SK-N-SH (cell line): ENCODE measurements at regions not wholly inside any gene's neighbourhood (a gene's known extent, or its start where the extent isn't known, plus 50 kb on each side); places are given as distances from the start of the nearest gene placed in this dataset.

Experiments
- CTCF ChIA-PET: fragments of 300-600, 350-600 bp; formaldehyde crosslinking; extraction: SDS; loops from one replicate; lab custom pipeline; 2021; lab: Yijun Ruan, JAX
- POLR2A ChIA-PET: fragments of 350-600 bp; sonication (Branson Sonifier 250); formaldehyde crosslinking; extraction: SDS; loops from one replicate; lab custom pipeline; 2020; ENCODE audit warnings: antibody characterized with exemption, inconsistent platforms; lab: Yijun Ruan, JAX
- DNase-seq: peaks from one replicate; pipeline ENCODE4 v3.0.0; 2012
- H2AFZ ChIP-seq: fragments of 200-600 bp; sonication (generic); 2 replicates; pipeline ENCODE4 v1.8.1; 2016; ENCODE audit warnings: antibody characterized with exemption, mild to moderate bottlenecking, low read depth
- H3F3A ChIP-seq: fragments of 200-600 bp; sonication (generic); replicated peaks from 2 replicates; pipeline ENCODE3; 2016; ENCODE audit warnings: antibody characterized with exemption, mild to moderate bottlenecking; ENCODE audit not compliant: insufficient read depth
- H3K27ac ChIP-seq, 2 experiments: fragments of 200-500 bp in 1 of 2; fragments of 200-600 bp in 1 of 2; sonication (Bioruptor generic) in 1 of 2; sonication (generic), shearing (Covaris generic) in 1 of 2; 2 replicates each; pipeline versions ENCODE4 v1.5.1 to v1.6.1; 2014 to 2016; ENCODE audit warnings: low read depth in 2 of 2, inconsistent platforms in 1 of 2, low read length in 1 of 2, mild to moderate bottlenecking in 1 of 2, mixed read lengths in 1 of 2
- H3K27me3 ChIP-seq: fragments of 200-600 bp; sonication (generic), shearing (Covaris generic); 2 replicates; pipeline ENCODE4 v1.6.1; 2016; ENCODE audit warnings: mixed run types; ENCODE audit not compliant: insufficient read depth
- H3K36me3 ChIP-seq, 2 experiments: fragments of 200-500 bp in 1 of 2; fragments of 200-600 bp in 1 of 2; sonication (Bioruptor generic) in 1 of 2; sonication (generic) in 1 of 2; replicated peaks in 1 of 2; 2 replicates each; pipeline versions ENCODE3 to v1.5.1; 2014 to 2016; ENCODE audit warnings: low read length in 1 of 2, mild to moderate bottlenecking in 1 of 2; ENCODE audit not compliant: insufficient read depth in 2 of 2, control insufficient read depth in 1 of 2
- H3K4me1 ChIP-seq, 2 experiments: fragments of 200-500 bp in 1 of 2; fragments of 200-600 bp in 1 of 2; sonication (Bioruptor generic) in 1 of 2; sonication (generic), shearing (Covaris generic) in 1 of 2; 2 replicates each; pipeline versions ENCODE4 v1.5.1 to v1.6.1; 2014 to 2016; ENCODE audit warnings: low read depth in 1 of 2, low read length in 1 of 2, mixed run types in 1 of 2; ENCODE audit not compliant: insufficient read depth in 2 of 2, control insufficient read depth in 1 of 2
- H3K4me2 ChIP-seq: fragments of 200-600 bp; sonication (generic), shearing (Covaris generic); 2 replicates; pipeline ENCODE4 v1.6.1; 2017; ENCODE audit warnings: mixed run types
- H3K4me3 ChIP-seq, 2 experiments: fragments of 200-500 bp in 1 of 2; fragments of 200-600 bp in 1 of 2; sonication (Bioruptor generic) in 1 of 2; sonication (generic), shearing (Covaris generic) in 1 of 2; 2 replicates each; pipeline versions ENCODE4 v1.5.1 to v1.8.1; 2014 to 2016; ENCODE audit warnings: low read depth in 2 of 2, inconsistent platforms in 1 of 2, low read length in 1 of 2, mild to moderate bottlenecking in 1 of 2, mixed read lengths in 1 of 2, moderate library complexity in 1 of 2
- H3K79me2 ChIP-seq: fragments of 200-600 bp; sonication (generic); 2 replicates; pipeline ENCODE4 v1.8.1; 2017; ENCODE audit warnings: mild to moderate bottlenecking; ENCODE audit not compliant: insufficient read depth
- H3K9ac ChIP-seq: fragments of 200-600 bp; sonication (generic); 2 replicates; pipeline ENCODE4 v1.6.1; 2017; ENCODE audit warnings: mixed run types
- H3K9me2 ChIP-seq: fragments of 200-600 bp; sonication (generic); 2 replicates; pipeline ENCODE4 v1.6.1; 2017; ENCODE audit warnings: mixed run types
- H3K9me3 ChIP-seq: fragments of 200-600 bp; sonication (generic); 2 replicates; pipeline ENCODE4 v1.6.1; 2017; ENCODE audit warnings: mixed run types, mild to moderate bottlenecking, moderate library complexity
- H4K20me1 ChIP-seq: fragments of 200-600 bp; sonication (generic); 2 replicates; pipeline ENCODE4 v1.6.1; 2017; ENCODE audit warnings: mild to moderate bottlenecking, mixed run types; ENCODE audit not compliant: insufficient read depth
- CHD2 ChIP-seq: fragments of 150-350 bp; IDR thresholded peaks from 2 replicates; pipeline ENCODE4 v1.6.1; 2018; ENCODE audit warnings: low read length; ENCODE audit not compliant: partially characterized antibody
- ELF1 ChIP-seq: IDR thresholded peaks from 2 replicates; pipeline ENCODE4 v1.4.0; 2012
- EP300 ChIP-seq, 2 experiments: IDR thresholded peaks; 2 replicates each; pipeline versions ENCODE4 v1.4.0 to v1.6.1; 2012; ENCODE audit warnings: borderline replicate concordance in 1 of 2, low read depth in 1 of 2, low read length in 1 of 2
- EZH2phosphoT487 ChIP-seq: fragments of 200-600 bp; sonication (generic); IDR thresholded peaks from 2 replicates; pipeline ENCODE4 v1.6.1; 2017; ENCODE audit warnings: low read depth, mixed run types, mild to moderate bottlenecking, antibody characterized with exemption, moderate library complexity, borderline replicate concordance
- FOSL2 ChIP-seq: IDR thresholded peaks from 2 replicates; pipeline ENCODE4 v1.4.0; 2012; ENCODE audit warnings: low read depth, mild to moderate bottlenecking, moderate library complexity, borderline replicate concordance
- FOXJ3 ChIP-seq: sonication (generic); formaldehyde crosslinking; IDR thresholded peaks from 2 replicates; pipeline ENCODE4 v1.5.1; 2020; ENCODE audit warnings: mild to moderate bottlenecking, missing genetic modification reagents
- GABPA ChIP-seq: IDR thresholded peaks from 2 replicates; pipeline ENCODE4 v1.4.0; 2012; ENCODE audit warnings: low read depth, mild to moderate bottlenecking
- GATA2 ChIP-seq: sonication (generic); formaldehyde crosslinking; IDR thresholded peaks from 2 replicates; pipeline ENCODE4 v1.5.0; 2020; ENCODE audit warnings: mild to moderate bottlenecking, missing genetic modification reagents
- JUND ChIP-seq: IDR thresholded peaks from 2 replicates; pipeline ENCODE4 v1.4.0; 2012
- MAX ChIP-seq: IDR thresholded peaks from 2 replicates; pipeline ENCODE4 v1.4.0; 2012; ENCODE audit warnings: low read depth
- MEF2A ChIP-seq: IDR thresholded peaks from 2 replicates; pipeline ENCODE4 v1.4.0; 2012; ENCODE audit warnings: low read depth, borderline replicate concordance
- NFIC ChIP-seq: IDR thresholded peaks from 2 replicates; pipeline ENCODE4 v1.4.0; 2012; ENCODE audit warnings: borderline replicate concordance
- POLR2AphosphoS5 ChIP-seq: IDR thresholded peaks from 2 replicates; pipeline ENCODE4 v1.6.1; 2012; ENCODE audit warnings: low read depth, low read length
- RAD21 ChIP-seq: IDR thresholded peaks from 2 replicates; pipeline ENCODE4 v1.6.1; 2012; ENCODE audit warnings: mild to moderate bottlenecking, low read length
- REST ChIP-seq: IDR thresholded peaks from 2 replicates; pipeline ENCODE4 v1.6.1; 2012; ENCODE audit warnings: mild to moderate bottlenecking, low read depth, low read length, moderate library complexity
- RXRA ChIP-seq: IDR thresholded peaks from 2 replicates; pipeline ENCODE4 v1.4.0; 2012; ENCODE audit warnings: low read depth, mild to moderate bottlenecking, borderline replicate concordance
- SIN3A ChIP-seq: IDR thresholded peaks from 2 replicates; pipeline ENCODE4 v1.6.1; 2012; ENCODE audit warnings: low read depth, mild to moderate bottlenecking, low read length, moderate library complexity, borderline replicate concordance
- SMC3 ChIP-seq: IDR thresholded peaks from 2 replicates; pipeline ENCODE4 v1.6.1; 2012; ENCODE audit warnings: low read depth, low read length, improper control_type of control experiment
- TAF1 ChIP-seq: IDR thresholded peaks from 2 replicates; pipeline ENCODE4 v1.6.1; 2012; ENCODE audit warnings: low read depth, mild to moderate bottlenecking, low read length, moderate library complexity, borderline replicate concordance
- TCF12 ChIP-seq: IDR thresholded peaks from 2 replicates; pipeline ENCODE4 v1.4.0; 2012
- TEAD4 ChIP-seq: IDR thresholded peaks from 2 replicates; pipeline ENCODE4 v1.4.0; 2012; ENCODE audit warnings: mild to moderate bottlenecking, borderline replicate concordance; ENCODE audit not compliant: insufficient read depth
- USF1 ChIP-seq: IDR thresholded peaks from 2 replicates; pipeline ENCODE4 v1.4.0; 2012; ENCODE audit warnings: low read depth, borderline replicate concordance
- USF2 ChIP-seq: fragments of 150-350 bp; IDR thresholded peaks from 2 replicates; pipeline ENCODE4 v1.6.1; 2017; ENCODE audit warnings: antibody characterized with exemption, low read length, low read depth, borderline replicate concordance
- YY1 ChIP-seq: IDR thresholded peaks from 2 replicates; pipeline ENCODE4 v1.4.0; 2012; ENCODE audit warnings: low read depth, mild to moderate bottlenecking
- WGBS: methylation state at CpG from one replicate; pipeline ENCODE4 v1.1.6; 2017; ENCODE audit warnings: low lambda C conversion rate; 5-methylcytosine and 5-hydroxymethylcytosine counted together

- H2AFZ ChIP-seq: no peak overlapping the region
- DNase-seq: no peak
- CTCF ChIA-PET: interaction anchor here (1.1 kb wide), 1 partner anchor 38 kb away, joined by 3 read pairs; no protein-coding TSS in a partner anchor
Observed at GRCh38 chr4:24026596-24026995, 136.7 kb upstream of the PPARGC1A start.

GRCh38 chr4:24024605-24025004 lies 134.8 kb upstream of the PPARGC1A start:
- TF ChIP-seq REST (no peak), RAD21 (no peak), ELF1 (no peak), EZH2phosphoT487 (no peak), JUND (no peak), FOSL2 (no peak), POLR2AphosphoS5 (no peak), RXRA (no peak), USF2 (no peak), FOXJ3 (CRISPR knock-in tag) (no peak), SIN3A (no peak)

More at GRCh38 chr4:24026596-24026995, 136.7 kb upstream of the PPARGC1A start:
- Histone ChIP-seq H3K36me3 (no peaks in the 10 kb centered on the region), H3K9ac (no peak overlapping the region), H3K9me2 (no peaks in the 10 kb centered on the region), H3K4me1 (no peaks in the 10 kb centered on the region), H3K9me3 (no peaks in the 10 kb centered on the region), H3K27me3 (no peaks in the 10 kb centered on the region; the same call in 1 of the 2 replicates), H3K4me3 (no peak overlapping the region), H4K20me1 (no peaks in the 10 kb centered on the region), H3K27ac (no peak overlapping the region), H3F3A (no peaks in the 10 kb centered on the region), H3K79me2 (no peaks in the 10 kb centered on the region), H3K4me2 (no peak overlapping the region)
- 71% methylated on average over 4 of the region's 4 CpGs for WGBS
- TF ChIP-seq NFIC: no peak
- no peak for TF ChIP-seq CHD2
- no peak for TF ChIP-seq MEF2A
- no peak for TF ChIP-seq RXRA
- TF ChIP-seq TEAD4: no peak
- TF ChIP-seq MAX: no peak
- no peak for TF ChIP-seq TCF12
- no peak for TF ChIP-seq SMC3
- no peak for TF ChIP-seq TAF1
- no peak for TF ChIP-seq YY1
- TF ChIP-seq GATA2 (CRISPR knock-in tag): no peak
- no peak for TF ChIP-seq EP300 (IDR thresholded peaks at IDR 0.05; ENCODE audit: borderline replicate concordance in 1 of 2, low read depth in 1 of 2, low read length in 1 of 2)
- TF ChIP-seq GABPA: no peak
- no peak for TF ChIP-seq USF1
- POLR2A ChIA-PET: no interaction called here

More at GRCh38 chr4:24024605-24025004, 134.8 kb upstream of the PPARGC1A start:
- no peaks in the 10 kb centered on the region; the same call in 1 of the 2 replicates for H3K27me3 ChIP-seq
- ChIA-PET POLR2A (no interaction called here), CTCF (interaction anchor here (0.6 kb wide), 1 partner anchor 24 kb away, joined by 3 read pairs; no protein-coding TSS in a partner anchor)
- H3K9me2 ChIP-seq: no peaks in the 10 kb centered on the region
- WGBS: 4% methylated on average over 4 of the region's 4 CpGs
- no peak overlapping the region for H3K9ac ChIP-seq
- no peaks in the 10 kb centered on the region for H3K4me1 ChIP-seq
- H3K79me2 ChIP-seq: no peaks in the 10 kb centered on the region
- no peak overlapping the region for H3K4me3 ChIP-seq
- DNase-seq: no peak
- H3K4me2 ChIP-seq: no peak overlapping the region
- H3K9me3 ChIP-seq: no peaks in the 10 kb centered on the region
- no peaks in the 10 kb centered on the region for H3F3A ChIP-seq
- H3K27ac ChIP-seq: no peak overlapping the region
- H3K36me3 ChIP-seq: no peaks in the 10 kb centered on the region
- no peaks in the 10 kb centered on the region for H4K20me1 ChIP-seq
- H2AFZ ChIP-seq: no peak overlapping the region
